ENCODE measurements at regions not wholly inside any gene's neighbourhood (a gene's known extent, or its start where the extent isn't known, plus 50 kb on each side); places are given as distances from the start of the nearest gene placed in this dataset.

DNA sequence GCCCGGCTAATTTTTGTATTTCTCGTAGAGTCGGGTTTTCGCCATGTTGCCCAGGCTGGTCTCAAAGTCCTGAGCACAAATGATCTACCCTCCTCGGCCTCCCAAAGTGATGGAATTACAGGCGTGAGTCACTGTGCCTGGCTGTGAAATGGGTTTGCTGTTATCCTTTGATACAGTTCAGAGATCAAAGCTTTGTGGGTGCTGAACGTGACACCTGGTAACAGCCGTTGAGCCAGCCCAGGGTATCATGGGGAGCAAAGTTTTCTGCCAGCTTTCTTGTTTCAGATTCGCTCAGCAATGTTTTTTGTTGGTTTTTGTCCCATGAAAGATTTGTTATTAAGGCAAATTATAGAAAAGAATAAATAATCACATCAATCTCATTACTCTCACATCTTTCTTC lies 68.9 kb upstream of the LPAR1 start:
- Histone ChIP-seq H3K4me2 (ENCODE audit: low read depth, low read length) (no peak overlapping the region), H3K9me1 (ENCODE audit: insufficient read depth, low read length) (no peaks in the 10 kb centered on the region), H2AK5ac (ENCODE audit: low read depth, low read length) (no peak overlapping the region), H4K20me1 (ENCODE audit: insufficient read depth, low read length) (no peaks in the 10 kb centered on the region), H3K79me1 (ENCODE audit: low read depth in 1 of 2, low read length in 2 of 2) (no peaks in the 10 kb centered on the region), H2AK9ac (replicated peaks; ENCODE audit: low read depth, low read length, poor library complexity) (no peak overlapping the region), H2BK15ac (ENCODE audit: low read depth, low read length) (no peak overlapping the region), H2BK120ac (ENCODE audit: low read depth, low read length) (no peak overlapping the region), H3K9ac (ENCODE audit: low read depth, low read length) (no peak overlapping the region), H3K27me3 (ENCODE audit: control insufficient read depth, insufficient read depth, low read length) (no peaks in the 10 kb centered on the region), H3K27ac (ENCODE audit: insufficient read depth, low read length) (no peak overlapping the region), H3K9me3 (ENCODE audit: control insufficient read depth, insufficient read depth, low read length) (no peaks in the 10 kb centered on the region), H3K36me3 (ENCODE audit: control insufficient read depth, insufficient read depth, low read length) (no peaks in the 10 kb centered on the region), H3K23ac (ENCODE audit: low read depth, low read length) (no peak overlapping the region), H4K8ac (ENCODE audit: low read depth in 2 of 2, low read length in 2 of 2) (no peak overlapping the region), H3K18ac (ENCODE audit: low read depth, low read length) (no peak overlapping the region), H3K4me1 (ENCODE audit: control insufficient read depth, insufficient read depth, low read length) (no peaks in the 10 kb centered on the region; the same call in 1 of the 2 replicates), H4K5ac (ENCODE audit: low read depth, low read length) (no peak overlapping the region), H2BK5ac (ENCODE audit: low read depth, low read length, poor library complexity, severe bottlenecking) (no peak overlapping the region), H4K91ac (ENCODE audit: insufficient read depth, low read depth, low read length) (no peak overlapping the region; the same call in 1 of the 2 replicates), H3K4ac (ENCODE audit: low read depth, low read length) (no peak overlapping the region), H2BK20ac (ENCODE audit: low read depth, low read length) (no peak overlapping the region), H3K14ac (replicated peaks; ENCODE audit: low read depth, low read length) (no peak overlapping the region), H3K4me3 (ENCODE audit: insufficient read depth, low read depth, low read length) (no peak overlapping the region), H2AFZ (replicated peaks; ENCODE audit: low read length, poor library complexity) (no peak overlapping the region), H3K56ac (ENCODE audit: extremely low read depth, insufficient read depth, low read length) (no peak overlapping the region)
- CTCF ChIA-PET = no interaction called here
- intact Hi-C loops (cut with micrococcal nuclease) (no loop called here), in situ Hi-C loops (cut with MboI; ENCODE audit: low sequenced_read_pairs) (no loop called here), dilution Hi-C loops (cut with HindIII; ENCODE audit: low sequenced_read_pairs, unreplicated experiment) (no loop called here)
- 100% methylated on average over 3 of the region's 9 CpGs; no CpG with 5 or more reads in 1 of the 2 experiments for WGBS, 2 experiments (ENCODE audit: extremely low coverage in 2 of 2, insufficient read length in 1 of 2)
- no peak for DNase-seq
- no TSS peak for BruUV-seq (replicated peaks)
- no peak for TF ChIP-seq CHD1 (IDR thresholded peaks at IDR 0.05; ENCODE audit: low read depth, low read length)
- no peak for TF ChIP-seq MAZ (IDR thresholded peaks at IDR 0.05; ENCODE audit: borderline replicate concordance, low read depth, low read length)
- no peak for TF ChIP-seq RCOR1 (IDR thresholded peaks at IDR 0.05; ENCODE audit: insufficient replicate concordance, low read length)
- TF ChIP-seq USF2 (IDR thresholded peaks at IDR 0.05; ENCODE audit: low read depth, low read length) = no peak
- TF ChIP-seq RFX5 (IDR thresholded peaks at IDR 0.05; ENCODE audit: low read depth, low read length) = no peak
- TF ChIP-seq MAFK (IDR thresholded peaks at IDR 0.05; ENCODE audit: low read depth, low read length) = no peak
- no peak for TF ChIP-seq CEBPB (IDR thresholded peaks at IDR 0.05; ENCODE audit: low read depth, low read length)
- no peak for TF ChIP-seq FOS (IDR thresholded peaks at IDR 0.05; ENCODE audit: low read depth, low read length)
- no peak for TF ChIP-seq SMC3 (IDR thresholded peaks at IDR 0.05; ENCODE audit: low read depth, low read length)
- TF ChIP-seq NFE2L2 (IDR thresholded peaks at IDR 0.05; ENCODE audit: low read depth, low read length) = no peak
- no peak for TF ChIP-seq RAD21 (IDR thresholded peaks at IDR 0.05; ENCODE audit: low read length)
- TF ChIP-seq, protein P1, sequence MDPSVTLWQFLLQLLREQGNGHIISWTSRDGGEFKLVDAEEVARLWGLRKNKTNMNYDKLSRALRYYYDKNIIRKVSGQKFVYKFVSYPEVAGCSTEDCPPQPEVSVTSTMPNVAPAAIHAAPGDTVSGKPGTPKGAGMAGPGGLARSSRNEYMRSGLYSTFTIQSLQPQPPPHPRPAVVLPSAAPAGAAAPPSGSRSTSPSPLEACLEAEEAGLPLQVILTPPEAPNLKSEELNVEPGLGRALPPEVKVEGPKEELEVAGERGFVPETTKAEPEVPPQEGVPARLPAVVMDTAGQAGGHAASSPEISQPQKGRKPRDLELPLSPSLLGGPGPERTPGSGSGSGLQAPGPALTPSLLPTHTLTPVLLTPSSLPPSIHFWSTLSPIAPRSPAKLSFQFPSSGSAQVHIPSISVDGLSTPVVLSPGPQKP (IDR thresholded peaks at IDR 0.05; ENCODE audit: borderline replicate concordance, low read depth, low read length) = no peak
- no peak for TF ChIP-seq CTCF (conservative IDR thresholded peaks at IDR 0.05; ENCODE audit: low read depth, low read length)
- TF ChIP-seq POLR2A (IDR thresholded peaks at IDR 0.05; ENCODE audit: low read depth, low read length) = no peak
- TF ChIP-seq BHLHE40 (IDR thresholded peaks at IDR 0.05; ENCODE audit: low read depth, low read length) = no peak
- POLR2A ChIA-PET (ENCODE audit: unreplicated experiment) = no interaction called here
- no peak for ATAC-seq (ENCODE audit: low read depth)

Measured in IMR-90 (cell line).